Liver (tissue), 8 donors: ENCODE measurements at regions not wholly inside any gene's neighbourhood (a gene's known extent, or its start where the extent isn't known, plus 50 kb on each side); places are given as distances from the start of the nearest gene placed in this dataset.

Experiments
- DNase-seq: peaks from one replicate; pipeline ENCODE4 v3.0.0-alpha.2; 2017; ENCODE audit warnings: low spot score
- H3K27ac ChIP-seq, 2 donors: one replicate each; pipeline ENCODE4 v1.7.0; 2013; ENCODE audit warnings: inconsistent platforms in 2 of 2, low read length in 2 of 2, control low read depth in 1 of 2, low read depth in 1 of 2, mild to moderate bottlenecking in 1 of 2
- H3K27me3 ChIP-seq, 4 donors: one replicate each; pipeline versions ENCODE4 v1.6.1 to v1.7.0; 2013; ENCODE audit warnings: low read length in 3 of 4, inconsistent platforms in 1 of 4, mild to moderate bottlenecking in 1 of 4, moderate library complexity in 1 of 4; ENCODE audit not compliant: control insufficient read depth in 4 of 4, insufficient read depth in 4 of 4
- H3K36me3 ChIP-seq, 4 donors: one replicate each; pipeline versions ENCODE4 v1.6.1 to v1.7.0; 2013; ENCODE audit warnings: low read length in 3 of 4, mild to moderate bottlenecking in 3 of 4, low read depth in 1 of 4, moderate library complexity in 1 of 4; ENCODE audit not compliant: control insufficient read depth in 4 of 4, insufficient read depth in 3 of 4
- H3K4me1 ChIP-seq, 4 donors: one replicate each; pipeline versions ENCODE4 v1.6.1 to v1.7.0; 2013; ENCODE audit warnings: low read length in 3 of 4, mild to moderate bottlenecking in 3 of 4, moderate library complexity in 1 of 4; ENCODE audit not compliant: control insufficient read depth in 4 of 4, insufficient read depth in 4 of 4
- H3K4me3 ChIP-seq, 3 donors: one replicate each; pipeline versions ENCODE4 v1.6.1 to v1.7.0; 2013; ENCODE audit warnings: low read length in 3 of 3, control low read depth in 1 of 3, low read depth in 1 of 3, mild to moderate bottlenecking in 1 of 3
- H3K9ac ChIP-seq, 2 donors: one replicate each; pipeline ENCODE4 v1.7.0; 2013; ENCODE audit warnings: low read length in 2 of 2, mild to moderate bottlenecking in 2 of 2, moderate library complexity in 2 of 2, control low read depth in 1 of 2, low read depth in 1 of 2
- H3K9me3 ChIP-seq, 4 donors: one replicate each; pipeline versions ENCODE4 v1.6.1 to v1.7.0; 2013; ENCODE audit warnings: low read length in 3 of 4; ENCODE audit not compliant: control insufficient read depth in 4 of 4
- EGR1 ChIP-seq, 2 donors: IDR thresholded peaks; 2 replicates each; pipeline ENCODE4 v1.6.1; 2016 to 2018; ENCODE audit warnings: antibody characterized with exemption in 2 of 2, low read depth in 2 of 2
- FOXA1 ChIP-seq: IDR thresholded peaks from 2 replicates; pipeline ENCODE4 v1.6.1; 2016; ENCODE audit warnings: antibody characterized with exemption
- HNF4A ChIP-seq, 2 donors: conservative IDR thresholded peaks; 2 replicates each; pipeline ENCODE4 v1.6.1; 2016; ENCODE audit warnings: antibody characterized with exemption in 2 of 2, mild to moderate bottlenecking in 2 of 2
- RAD21 ChIP-seq, 2 donors: IDR thresholded peaks; 2 replicates each; pipeline ENCODE4 v1.6.1; 2016; ENCODE audit warnings: antibody characterized with exemption in 2 of 2, mild to moderate bottlenecking in 2 of 2
- RXRA ChIP-seq, 2 donors: IDR thresholded peaks; 2 replicates each; pipeline ENCODE4 v1.6.1; 2017 to 2018; ENCODE audit warnings: antibody characterized with exemption in 2 of 2, mild to moderate bottlenecking in 1 of 2
- SP1 ChIP-seq: IDR thresholded peaks from 2 replicates; pipeline ENCODE4 v1.6.1; 2018; ENCODE audit warnings: antibody characterized with exemption, mild to moderate bottlenecking
- YY1 ChIP-seq: IDR thresholded peaks from 2 replicates; pipeline ENCODE4 v1.6.1; 2016; ENCODE audit warnings: antibody characterized with exemption, mild to moderate bottlenecking
- WGBS: extraction: QIAGEN DNeasy Blood & Tissue Kit; methylation state at CpG from one replicate; pipeline ENCODE4 v1.1.7; 2013; 5-methylcytosine and 5-hydroxymethylcytosine counted together
- TF ChIP-seq, protein P1 (sequence below): IDR thresholded peaks from 2 replicates; pipeline ENCODE4 v1.6.1; 2016; ENCODE audit warnings: antibody characterized with exemption, mild to moderate bottlenecking
- TF ChIP-seq, protein P2 (sequence below): fragments of 150-350 bp; IDR thresholded peaks from 2 replicates; pipeline ENCODE4 v1.5.1; 2017; ENCODE audit warnings: improper control_type of control experiment, low read depth, low read length; ENCODE audit not compliant: missing input control
- TF ChIP-seq, protein P3 (sequence below): IDR thresholded peaks from 2 replicates; pipeline ENCODE4 v1.6.1; 2016; ENCODE audit warnings: antibody characterized with exemption
- TF ChIP-seq, protein P4 (sequence below): IDR thresholded peaks from 2 replicates; pipeline ENCODE4 v1.6.1; 2016; ENCODE audit warnings: antibody characterized with exemption
- donor health status: healthy.
- donor health status: healthy.
- donor health status: healthy.
- donor health status: healthy.
- donor health status: healthy.

DNA sequence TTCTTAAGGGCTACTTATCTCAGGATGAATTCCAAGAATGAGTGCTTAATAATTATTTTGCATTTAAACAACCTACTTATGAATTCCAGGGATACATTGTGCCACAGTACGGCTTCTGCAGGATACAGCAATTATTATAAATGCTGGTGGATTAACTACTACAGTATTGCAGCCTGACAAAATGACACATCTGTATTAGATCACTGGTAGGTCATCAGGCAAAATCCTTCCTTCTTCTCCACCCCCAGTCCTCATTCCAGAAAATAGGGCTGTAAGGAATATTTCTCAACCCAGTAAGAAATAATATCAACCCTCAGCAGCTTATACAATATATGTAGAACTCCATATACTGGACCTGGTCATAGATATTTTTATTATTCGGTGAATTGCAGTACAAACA, 79.3 kb upstream of the RORA start:
- no peak overlapping the region for H3K27ac ChIP-seq
- TF ChIP-seq, protein P1, sequence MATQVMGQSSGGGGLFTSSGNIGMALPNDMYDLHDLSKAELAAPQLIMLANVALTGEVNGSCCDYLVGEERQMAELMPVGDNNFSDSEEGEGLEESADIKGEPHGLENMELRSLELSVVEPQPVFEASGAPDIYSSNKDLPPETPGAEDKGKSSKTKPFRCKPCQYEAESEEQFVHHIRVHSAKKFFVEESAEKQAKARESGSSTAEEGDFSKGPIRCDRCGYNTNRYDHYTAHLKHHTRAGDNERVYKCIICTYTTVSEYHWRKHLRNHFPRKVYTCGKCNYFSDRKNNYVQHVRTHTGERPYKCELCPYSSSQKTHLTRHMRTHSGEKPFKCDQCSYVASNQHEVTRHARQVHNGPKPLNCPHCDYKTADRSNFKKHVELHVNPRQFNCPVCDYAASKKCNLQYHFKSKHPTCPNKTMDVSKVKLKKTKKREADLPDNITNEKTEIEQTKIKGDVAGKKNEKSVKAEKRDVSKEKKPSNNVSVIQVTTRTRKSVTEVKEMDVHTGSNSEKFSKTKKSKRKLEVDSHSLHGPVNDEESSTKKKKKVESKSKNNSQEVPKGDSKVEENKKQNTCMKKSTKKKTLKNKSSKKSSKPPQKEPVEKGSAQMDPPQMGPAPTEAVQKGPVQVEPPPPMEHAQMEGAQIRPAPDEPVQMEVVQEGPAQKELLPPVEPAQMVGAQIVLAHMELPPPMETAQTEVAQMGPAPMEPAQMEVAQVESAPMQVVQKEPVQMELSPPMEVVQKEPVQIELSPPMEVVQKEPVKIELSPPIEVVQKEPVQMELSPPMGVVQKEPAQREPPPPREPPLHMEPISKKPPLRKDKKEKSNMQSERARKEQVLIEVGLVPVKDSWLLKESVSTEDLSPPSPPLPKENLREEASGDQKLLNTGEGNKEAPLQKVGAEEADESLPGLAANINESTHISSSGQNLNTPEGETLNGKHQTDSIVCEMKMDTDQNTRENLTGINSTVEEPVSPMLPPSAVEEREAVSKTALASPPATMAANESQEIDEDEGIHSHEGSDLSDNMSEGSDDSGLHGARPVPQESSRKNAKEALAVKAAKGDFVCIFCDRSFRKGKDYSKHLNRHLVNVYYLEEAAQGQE = no peak
- TF ChIP-seq YY1 (no peak), HNF4A (conservative IDR thresholded peaks at IDR 0.05) (no peak)
- no peaks in the 10 kb centered on the region for H3K4me1 ChIP-seq
- H3K36me3 ChIP-seq = no peaks in the 10 kb centered on the region
- no peaks in the 10 kb centered on the region for H3K9me3 ChIP-seq
- WGBS = 97% methylated on average over 2 of the region's 2 CpGs
- H3K4me3 ChIP-seq = no peak overlapping the region
- no peak overlapping the region for H3K9ac ChIP-seq
- no peak for DNase-seq
- H3K27me3 ChIP-seq = no peaks in the 10 kb centered on the region

DNA sequence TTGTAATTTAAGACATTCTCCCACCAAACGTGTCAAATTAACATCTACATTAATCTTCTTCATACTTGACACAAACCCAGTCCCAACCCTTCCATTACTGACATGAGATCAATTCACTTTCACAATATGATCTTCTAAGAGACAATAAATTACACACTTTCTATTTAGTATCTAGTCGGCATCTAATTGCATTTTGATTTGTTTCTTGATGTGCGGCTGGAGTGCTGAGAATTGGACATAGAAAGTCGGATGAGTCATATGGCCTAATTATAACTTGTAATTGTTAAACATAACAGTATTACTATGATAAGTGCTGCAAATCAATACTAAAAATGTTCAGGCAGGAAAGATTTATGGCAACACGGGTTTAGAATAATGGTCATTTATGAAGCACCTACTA, 78.4 kb upstream of the RORA start:
- Histone ChIP-seq H3K4me3 (no peak overlapping the region), H3K27ac (no peak overlapping the region), H3K36me3 (no peaks in the 10 kb centered on the region), H3K9me3 (no peaks in the 10 kb centered on the region), H3K4me1 (no peaks in the 10 kb centered on the region), H3K27me3 (no peaks in the 10 kb centered on the region), H3K9ac (no peak overlapping the region)
- WGBS = 87% methylated on average over 5 of the region's 5 CpGs
- no peak for DNase-seq
- TF ChIP-seq FOXA1 (no peak), RXRA (IDR thresholded peaks at IDR 0.05) (no peak), EGR1 (IDR thresholded peaks at IDR 0.05; ENCODE audit: low read depth in 2 of 2) (no peak), YY1 (no peak), RAD21 (IDR thresholded peaks at IDR 0.05) (no peak), SP1 (no peak)
- TF ChIP-seq, protein P2, sequence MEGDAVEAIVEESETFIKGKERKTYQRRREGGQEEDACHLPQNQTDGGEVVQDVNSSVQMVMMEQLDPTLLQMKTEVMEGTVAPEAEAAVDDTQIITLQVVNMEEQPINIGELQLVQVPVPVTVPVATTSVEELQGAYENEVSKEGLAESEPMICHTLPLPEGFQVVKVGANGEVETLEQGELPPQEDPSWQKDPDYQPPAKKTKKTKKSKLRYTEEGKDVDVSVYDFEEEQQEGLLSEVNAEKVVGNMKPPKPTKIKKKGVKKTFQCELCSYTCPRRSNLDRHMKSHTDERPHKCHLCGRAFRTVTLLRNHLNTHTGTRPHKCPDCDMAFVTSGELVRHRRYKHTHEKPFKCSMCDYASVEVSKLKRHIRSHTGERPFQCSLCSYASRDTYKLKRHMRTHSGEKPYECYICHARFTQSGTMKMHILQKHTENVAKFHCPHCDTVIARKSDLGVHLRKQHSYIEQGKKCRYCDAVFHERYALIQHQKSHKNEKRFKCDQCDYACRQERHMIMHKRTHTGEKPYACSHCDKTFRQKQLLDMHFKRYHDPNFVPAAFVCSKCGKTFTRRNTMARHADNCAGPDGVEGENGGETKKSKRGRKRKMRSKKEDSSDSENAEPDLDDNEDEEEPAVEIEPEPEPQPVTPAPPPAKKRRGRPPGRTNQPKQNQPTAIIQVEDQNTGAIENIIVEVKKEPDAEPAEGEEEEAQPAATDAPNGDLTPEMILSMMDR = no peak
- TF ChIP-seq, protein P3, sequence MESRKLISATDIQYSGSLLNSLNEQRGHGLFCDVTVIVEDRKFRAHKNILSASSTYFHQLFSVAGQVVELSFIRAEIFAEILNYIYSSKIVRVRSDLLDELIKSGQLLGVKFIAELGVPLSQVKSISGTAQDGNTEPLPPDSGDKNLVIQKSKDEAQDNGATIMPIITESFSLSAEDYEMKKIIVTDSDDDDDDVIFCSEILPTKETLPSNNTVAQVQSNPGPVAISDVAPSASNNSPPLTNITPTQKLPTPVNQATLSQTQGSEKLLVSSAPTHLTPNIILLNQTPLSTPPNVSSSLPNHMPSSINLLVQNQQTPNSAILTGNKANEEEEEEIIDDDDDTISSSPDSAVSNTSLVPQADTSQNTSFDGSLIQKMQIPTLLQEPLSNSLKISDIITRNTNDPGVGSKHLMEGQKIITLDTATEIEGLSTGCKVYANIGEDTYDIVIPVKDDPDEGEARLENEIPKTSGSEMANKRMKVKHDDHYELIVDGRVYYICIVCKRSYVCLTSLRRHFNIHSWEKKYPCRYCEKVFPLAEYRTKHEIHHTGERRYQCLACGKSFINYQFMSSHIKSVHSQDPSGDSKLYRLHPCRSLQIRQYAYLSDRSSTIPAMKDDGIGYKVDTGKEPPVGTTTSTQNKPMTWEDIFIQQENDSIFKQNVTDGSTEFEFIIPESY = no peak
- TF ChIP-seq, protein P4, sequence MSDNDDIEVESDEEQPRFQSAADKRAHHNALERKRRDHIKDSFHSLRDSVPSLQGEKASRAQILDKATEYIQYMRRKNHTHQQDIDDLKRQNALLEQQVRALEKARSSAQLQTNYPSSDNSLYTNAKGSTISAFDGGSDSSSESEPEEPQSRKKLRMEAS = no peak
- TF ChIP-seq, protein P1 = no peak
